GM19025 (cell line): ENCODE measurements at regions not wholly inside any gene's neighbourhood (a gene's known extent, or its start where the extent isn't known, plus 50 kb on each side); places are given as distances from the start of the nearest gene placed in this dataset.

Experiments used
- ATAC-seq: cut with Tn5 transposase; IDR thresholded peaks from one replicate; pipeline ENCODE4 v1.9.1; 2021; ENCODE audit warnings: mild to moderate bottlenecking, low read depth, moderate library complexity; ENCODE audit not compliant: unreplicated experiment

DNA sequence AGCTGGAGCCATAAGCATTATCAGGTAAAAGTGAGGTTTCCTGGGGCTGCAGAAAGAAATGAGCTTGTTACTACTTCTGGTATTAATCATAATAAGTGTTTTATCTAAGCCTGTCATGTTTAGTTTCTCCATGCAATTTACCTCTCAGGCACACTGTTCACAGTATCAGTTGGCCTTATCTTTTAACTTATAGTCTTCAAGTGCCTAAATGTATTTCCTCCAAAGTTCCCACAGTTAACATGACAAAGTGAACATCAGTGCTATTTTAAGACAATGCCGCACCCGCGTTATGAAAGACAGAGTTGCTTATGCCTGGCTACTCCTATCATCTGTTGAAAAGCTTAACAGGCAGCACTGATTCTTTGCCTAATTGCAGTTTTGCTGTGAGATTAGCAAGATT lies 408.7 kb upstream of the FAM241A start:
- no peak for ATAC-seq

DNA sequence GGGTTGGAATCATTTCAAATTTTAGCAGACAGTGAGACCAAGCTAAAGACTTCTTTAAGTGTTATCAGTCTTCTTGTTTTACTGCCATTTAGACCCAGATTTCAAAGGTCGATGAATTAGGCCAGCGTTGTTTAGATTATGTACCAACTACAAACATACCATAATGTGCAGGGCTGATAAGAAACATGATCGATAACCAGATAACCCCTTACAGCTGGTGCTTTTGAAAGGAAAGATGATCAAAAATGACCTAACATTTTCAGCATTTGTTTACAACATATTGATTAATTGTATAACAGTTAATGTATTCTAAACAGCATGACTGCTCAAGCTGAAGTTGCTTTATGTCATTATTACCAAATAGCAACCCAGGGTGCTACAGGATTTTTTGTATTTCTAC lies 400.4 kb upstream of the FAM241A start:
- ATAC-seq, result no peak

DNA sequence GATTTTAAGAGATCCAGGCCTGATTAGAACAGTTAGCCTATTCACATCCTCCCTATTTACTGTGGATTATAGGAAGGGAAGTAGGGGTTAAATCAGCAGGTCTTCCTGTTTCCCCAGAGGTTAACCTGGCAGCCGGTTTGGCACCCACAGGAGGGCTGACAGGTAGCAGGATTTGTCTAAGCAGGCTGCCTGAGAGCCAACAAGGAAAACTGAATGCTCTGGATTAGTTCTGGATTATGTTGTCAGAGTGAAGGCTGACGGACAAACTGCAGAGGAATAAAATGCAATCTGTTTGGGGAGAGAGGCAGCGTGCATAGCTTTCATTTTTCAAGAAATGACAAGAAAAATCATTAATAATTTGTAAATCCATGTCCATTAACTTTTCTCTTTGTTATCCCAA lies 397.1 kb upstream of the FAM241A start:
- ATAC-seq, result no peak

DNA sequence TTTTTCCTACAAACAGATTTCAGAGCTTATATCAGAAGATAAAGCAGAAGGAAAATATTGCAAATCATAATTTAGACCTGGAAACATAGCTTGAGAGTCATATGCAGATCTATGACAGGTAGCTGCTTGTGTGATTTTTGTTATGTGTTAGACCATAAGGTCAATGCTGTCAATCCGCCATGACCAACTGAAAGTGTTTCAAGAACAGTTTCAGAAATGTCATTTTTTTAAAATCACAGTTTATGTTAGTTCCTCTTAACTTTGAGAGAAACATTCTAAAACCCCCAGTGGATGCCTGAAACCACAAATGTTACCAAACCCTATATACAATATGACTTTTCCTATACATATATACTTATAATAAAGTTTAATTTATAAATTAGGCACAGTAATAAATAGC lies 391.3 kb upstream of the FAM241A start:
- no peak for ATAC-seq

DNA sequence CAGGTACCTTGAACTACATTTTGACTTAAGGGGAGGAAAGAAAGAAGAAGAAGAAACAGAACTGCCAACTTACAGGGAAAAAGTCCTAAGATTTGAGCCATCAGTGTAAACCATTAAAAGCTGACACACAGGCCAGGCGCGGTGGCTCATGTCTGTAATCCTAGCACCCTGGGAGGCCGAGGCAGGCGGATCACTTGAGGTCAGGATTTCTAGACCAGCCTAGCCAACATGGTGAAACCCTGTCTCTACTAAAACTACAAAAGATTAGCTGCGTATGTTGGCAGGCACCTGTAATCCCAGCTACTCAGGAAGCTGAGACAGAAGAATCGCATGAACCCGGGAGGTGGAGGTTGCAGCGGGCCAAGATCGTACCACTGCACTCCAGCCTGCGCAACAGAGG lies 389.7 kb upstream of the FAM241A start:
- ATAC-seq, result no peak

DNA sequence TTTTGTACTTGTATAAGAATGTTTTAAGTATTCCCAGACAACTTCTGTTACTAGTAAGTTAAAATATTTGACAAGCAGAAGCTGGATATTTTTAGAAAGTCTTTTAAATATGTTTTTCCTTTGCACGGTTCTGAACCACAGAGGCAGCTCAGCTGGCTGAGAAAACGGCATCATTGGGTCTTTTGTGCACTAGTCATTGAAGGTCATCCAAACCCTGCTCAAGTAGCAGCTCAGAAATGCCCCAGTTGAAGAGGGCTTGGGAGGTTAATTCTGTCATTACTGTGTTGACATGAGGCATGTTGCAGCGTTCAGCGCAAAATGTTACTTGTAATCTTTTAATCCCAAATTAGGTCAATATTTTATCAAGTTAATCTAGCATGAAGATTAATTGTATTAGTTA lies 383.7 kb upstream of the FAM241A start:
- no peak for ATAC-seq

DNA sequence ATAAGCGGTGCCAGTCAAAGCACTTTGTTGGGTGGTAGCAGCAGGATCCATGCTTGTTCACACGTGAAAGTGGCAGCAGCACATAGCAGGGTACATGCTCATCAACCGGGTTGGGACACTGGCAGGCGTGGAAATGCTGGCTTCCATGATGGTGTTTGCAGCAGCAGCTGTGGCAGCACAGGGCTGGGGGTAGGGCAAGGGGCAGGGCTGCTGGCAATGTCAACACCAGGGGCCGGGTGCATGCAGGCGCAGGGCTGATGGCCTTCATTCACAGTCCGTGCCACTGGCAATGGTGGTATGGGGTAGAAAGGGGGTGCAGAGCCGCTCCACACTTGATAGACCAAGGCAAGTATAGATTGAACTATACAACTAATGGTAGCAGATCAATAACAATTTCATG lies 374.7 kb upstream of the FAM241A start:
- no peak for ATAC-seq

DNA sequence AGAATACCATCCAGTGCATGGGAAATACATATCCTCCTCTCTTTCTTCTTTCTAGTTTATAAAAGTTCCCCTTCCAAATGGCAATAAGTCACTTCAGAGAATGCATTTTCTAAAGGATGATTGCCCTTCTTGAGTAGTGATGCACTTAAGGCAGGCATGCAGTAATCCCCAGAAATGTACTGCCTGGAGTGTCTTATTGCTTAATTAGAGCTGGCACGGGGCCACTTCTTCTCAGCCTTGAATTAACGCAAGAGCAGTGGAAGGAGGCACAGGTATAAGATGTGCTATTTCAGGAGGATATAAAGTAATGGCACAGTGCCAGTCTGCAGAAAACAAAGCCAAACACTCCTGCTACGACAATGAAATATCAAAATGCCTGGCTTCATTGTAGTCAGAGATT lies 371.4 kb upstream of the FAM241A start:
- no peak for ATAC-seq

DNA sequence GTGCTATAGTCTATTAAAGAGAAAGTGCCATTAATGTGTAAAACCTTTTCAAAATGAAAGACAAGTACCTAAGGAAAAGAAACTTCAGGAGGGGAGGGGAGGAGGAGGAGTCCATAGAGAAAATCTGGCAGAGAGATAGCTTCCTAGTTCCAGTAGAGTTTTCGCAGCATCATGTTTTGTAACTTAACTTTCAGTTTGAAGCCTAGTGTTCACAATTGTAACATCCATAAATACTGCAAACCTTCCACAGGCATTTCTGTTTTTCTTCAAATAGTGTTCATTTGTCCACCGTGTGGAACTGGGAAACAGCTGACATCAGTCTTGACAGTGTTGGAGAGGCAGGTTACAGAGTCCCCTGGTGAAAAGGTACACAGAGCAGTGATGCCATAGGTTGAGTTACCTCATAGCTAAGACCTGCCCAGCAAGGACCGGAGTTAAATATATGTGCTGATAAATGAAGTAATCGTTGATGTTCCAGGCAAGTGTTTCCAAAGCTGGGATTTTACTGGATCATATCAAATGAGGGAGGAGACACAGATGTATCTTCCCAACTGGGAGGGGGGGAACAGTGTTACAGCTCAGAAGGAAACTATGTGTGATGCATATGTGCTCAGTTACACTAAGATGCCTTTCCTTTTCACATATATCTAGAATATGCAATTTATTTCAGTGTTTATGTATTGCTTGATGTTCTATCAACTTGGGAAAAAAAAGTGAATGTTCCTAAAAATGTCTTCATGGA lies 369.5 kb upstream of the FAM241A start:
- no peak for ATAC-seq

DNA sequence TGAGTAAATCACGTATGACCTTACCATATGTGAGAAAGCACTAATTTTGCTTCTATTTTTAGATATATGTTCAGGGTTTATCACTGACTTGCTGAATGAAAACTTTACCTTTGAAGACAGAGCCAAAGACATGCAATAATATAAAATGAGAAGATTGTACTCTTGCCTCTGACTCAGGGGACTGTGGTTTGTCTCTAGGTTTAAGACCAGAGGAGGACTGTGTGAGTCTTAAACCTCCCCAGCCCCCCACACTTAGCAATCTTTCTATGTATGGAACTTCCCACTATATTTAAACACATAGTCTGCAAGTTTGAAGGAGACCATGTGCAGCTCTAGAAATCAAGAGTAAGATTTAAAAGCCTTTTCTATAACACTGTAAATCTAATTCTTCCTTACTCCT lies 368.7 kb upstream of the FAM241A start:
- ATAC-seq, result no peak

DNA sequence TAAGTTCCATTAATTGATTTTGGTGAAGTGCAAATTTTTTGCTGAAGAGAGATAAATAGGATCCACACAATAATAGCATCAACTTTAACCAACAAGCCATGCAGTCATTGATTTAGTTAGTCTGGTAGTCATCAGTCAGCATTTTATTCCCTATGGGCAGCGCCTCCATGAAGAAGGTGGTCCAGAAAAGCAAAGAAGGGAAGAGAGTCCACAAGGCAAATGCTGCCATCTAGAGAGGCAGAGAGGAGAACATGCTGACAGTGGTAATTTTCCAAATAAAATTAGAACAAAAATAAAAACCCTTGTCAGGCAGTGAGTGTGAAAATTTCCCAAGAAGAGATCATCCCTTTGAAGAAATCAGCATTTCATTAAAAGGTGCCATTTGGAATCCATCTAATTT lies 366.7 kb upstream of the FAM241A start:
- no peak for ATAC-seq

DNA sequence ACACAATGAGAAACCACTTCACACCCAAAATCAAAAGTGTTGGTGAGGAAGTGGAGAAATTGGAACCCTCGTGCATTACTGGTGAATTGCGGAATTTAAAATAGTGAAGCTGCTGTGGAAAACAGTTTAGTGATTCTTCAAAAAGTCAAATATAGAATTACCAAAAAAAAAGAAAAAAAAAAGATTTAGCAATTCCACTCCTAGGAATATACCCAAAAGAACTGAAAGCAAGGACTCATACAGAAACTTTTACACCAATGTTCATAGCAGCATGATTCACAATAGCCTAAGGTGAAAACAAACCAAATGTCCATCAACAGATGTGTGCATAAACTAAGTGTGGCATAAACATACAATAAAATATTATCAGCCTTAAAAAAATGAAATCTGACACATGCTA lies 364.3 kb upstream of the FAM241A start:
- no peak for ATAC-seq

DNA sequence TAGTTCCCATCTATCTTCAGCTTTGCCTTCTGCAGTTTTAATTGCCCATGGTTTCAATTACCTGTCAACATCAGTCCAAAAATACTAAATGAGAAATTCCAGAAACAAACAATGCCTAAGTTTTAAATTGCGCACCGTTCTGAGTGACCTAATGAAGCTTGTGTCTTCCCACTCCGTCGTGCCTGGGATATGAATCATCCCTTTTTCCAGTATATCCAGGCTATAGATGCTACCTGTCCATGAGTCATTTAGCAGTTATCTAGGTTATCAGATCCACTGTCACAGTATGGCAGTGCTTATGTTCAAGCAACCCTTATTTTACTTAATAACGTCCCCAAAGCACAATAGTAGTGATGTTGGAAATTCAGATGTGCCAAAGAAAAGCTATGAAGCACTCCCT lies 363.6 kb upstream of the FAM241A start:
- no peak for ATAC-seq

DNA sequence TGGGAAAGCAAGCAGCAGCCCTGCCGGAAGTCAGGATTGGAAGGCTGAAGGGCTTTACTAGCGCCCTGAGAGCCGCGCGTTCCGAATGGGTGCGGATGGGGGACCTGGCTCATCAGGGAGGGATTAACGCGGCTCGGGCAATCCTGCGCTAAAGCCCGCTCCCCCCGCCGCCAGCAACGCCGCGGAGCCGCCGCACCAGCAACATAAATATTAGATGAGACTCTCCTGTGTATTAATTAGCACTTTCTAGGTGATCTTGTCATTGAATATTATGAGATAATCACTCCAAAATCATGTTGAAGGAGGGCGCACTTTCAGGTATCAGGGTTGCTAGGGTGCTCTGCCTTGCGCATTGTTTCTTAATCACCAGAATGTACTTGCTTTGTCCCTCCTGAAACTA lies 357.2 kb upstream of the FAM241A start:
- no peak for ATAC-seq

DNA sequence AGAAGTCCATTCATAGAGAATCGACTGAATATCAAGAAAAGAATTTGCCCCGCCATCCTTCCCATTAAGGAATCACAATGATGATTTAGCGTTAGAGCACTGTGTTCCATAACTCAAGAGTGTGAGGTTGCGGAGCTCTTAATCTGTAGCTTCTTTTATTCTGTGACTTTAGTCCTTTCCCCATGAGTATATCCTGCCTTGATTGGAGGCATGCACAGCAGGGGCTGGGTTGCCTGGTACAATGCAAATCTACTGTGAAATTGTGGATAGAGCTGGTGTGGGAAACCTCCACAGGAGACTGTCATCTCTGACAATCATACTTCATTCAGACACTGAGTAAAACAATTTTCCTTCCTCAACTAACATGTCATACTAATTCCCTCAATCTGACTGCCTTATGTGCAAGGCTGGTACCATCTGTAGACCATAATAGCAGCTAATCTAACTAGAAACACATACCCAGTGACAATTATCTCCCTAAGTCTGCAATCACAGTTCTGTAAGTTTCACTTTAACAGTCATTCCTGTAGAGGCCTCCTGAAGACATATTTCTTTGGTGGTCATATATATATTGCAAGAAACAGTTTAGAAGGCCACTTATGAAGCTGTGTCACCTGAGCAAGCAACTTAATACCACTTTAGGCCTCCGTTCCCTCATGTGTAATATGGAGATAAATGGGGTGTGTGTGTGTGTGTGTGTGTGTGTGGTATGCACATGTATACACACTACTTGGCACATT lies 355.2 kb upstream of the FAM241A start:
- no peak for ATAC-seq

DNA sequence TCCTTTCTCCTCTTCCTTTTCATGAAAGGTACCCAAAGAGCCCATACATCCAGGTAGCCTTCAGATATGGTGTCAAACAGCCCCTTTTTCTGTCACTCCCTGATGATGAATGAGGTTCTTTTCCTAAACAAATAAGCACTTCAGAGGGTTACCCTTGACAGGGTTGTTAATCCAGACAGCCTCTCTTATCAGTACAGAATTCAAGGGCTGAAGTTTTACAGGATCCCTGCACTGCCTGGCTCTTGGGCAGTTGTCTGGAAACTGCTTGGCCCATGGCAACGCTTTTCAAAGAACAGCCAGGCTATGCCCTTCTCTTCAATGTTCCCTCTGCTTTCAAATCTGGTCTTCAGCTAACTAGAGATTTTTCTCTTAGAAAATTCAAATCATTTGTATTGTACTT lies 352.6 kb upstream of the FAM241A start:
- no peak for ATAC-seq

DNA sequence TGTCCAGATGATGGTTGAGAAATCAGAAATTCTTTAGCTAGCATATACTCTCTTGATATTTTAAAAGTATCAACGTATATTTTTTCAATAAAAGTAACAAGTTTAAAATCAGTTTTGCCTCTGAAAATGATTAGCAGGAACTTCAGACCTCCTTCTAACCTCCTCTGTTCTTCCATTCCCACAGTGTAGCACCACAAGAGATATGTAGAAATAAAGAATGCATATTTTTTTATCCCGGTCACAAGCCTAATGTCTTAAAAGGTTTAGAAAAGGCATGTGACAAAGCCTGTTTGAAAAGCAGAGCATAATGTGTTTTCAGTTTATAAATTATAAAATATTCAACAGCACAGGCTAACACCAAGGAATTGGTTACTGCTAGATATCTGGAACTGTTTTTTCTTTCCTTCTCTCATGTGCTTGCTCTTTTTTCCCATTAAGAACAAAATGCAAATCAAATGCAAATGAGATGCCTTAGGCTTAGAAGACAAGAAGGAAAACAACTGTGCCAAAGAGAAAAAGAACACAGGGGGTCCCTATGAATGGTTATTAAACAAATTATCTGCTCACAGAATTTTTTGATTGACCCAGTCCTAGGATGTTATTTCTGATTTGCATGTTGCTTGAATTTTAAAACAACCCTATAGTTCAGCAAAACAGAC lies 351.7 kb upstream of the FAM241A start:
- ATAC-seq, result no peak

DNA sequence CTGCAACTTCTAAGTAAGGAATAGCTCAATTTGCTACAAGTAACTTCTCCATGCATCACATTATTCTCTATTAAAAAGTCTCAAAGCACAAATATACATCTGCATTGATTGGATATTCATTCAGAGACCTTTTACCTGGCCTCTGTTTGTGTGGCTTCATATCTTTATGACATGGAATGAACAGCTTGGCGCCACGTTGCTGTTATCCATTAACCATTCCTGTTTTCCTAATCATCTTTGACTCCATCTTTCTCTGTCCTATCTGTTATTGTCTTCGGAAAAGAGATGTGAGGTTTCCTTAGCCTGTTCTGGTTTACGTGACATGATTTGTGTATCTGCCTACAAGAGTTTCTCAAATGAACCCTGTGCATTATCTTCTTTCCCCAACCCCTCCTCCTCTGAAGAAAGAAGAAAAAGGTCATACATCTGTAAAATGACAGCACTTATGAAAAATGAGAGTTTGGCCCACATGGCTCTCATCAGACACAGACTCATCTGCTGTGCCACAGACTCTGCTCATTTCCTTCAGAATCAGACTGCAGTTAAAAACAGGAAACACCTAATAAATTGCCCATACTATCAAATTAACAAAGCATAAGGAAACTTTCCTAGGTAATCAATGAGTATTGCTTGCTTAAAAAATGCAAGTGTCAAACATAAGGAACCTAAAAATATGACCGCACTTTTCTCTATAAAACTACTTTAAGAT lies 347.6 kb upstream of the FAM241A start:
- no peak for ATAC-seq

DNA sequence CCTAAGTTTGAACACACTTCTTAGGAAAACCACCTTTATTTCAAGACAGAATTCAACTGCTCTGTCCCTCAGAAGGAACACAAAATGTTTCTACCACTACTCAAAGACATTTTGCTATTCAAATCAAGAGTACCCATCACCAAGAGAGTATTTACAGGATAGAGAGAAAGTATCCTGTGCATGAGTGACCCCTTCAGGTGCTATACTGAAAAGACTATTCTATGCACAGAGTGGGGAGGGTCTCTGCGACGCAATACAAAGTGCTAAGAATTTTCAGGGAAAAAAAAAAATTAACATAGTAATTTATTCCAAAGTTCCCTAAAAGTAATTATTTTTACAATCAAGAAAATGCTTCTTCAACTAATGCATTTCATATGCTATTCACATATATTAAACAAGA lies 346.4 kb upstream of the FAM241A start:
- ATAC-seq, result no peak

DNA sequence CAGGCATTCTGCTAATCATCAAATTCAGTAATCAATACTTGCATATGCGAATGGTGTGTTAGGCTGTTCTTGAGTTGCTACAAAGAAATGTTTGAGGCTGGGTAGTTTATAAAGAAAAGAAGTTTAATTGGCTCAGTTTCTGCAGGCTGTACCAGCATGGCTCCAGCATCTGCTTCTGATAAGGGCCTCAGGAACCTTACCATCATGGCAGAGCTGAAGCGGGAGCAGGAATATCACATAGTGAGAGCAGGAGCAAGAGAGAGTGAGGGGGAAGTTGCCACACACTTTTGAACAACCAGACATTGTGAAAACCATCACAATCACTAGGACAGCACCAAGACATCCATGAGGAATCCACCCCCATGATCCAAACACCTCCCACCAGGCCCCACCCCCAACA lies 344.7 kb upstream of the FAM241A start:
- no peak for ATAC-seq

DNA sequence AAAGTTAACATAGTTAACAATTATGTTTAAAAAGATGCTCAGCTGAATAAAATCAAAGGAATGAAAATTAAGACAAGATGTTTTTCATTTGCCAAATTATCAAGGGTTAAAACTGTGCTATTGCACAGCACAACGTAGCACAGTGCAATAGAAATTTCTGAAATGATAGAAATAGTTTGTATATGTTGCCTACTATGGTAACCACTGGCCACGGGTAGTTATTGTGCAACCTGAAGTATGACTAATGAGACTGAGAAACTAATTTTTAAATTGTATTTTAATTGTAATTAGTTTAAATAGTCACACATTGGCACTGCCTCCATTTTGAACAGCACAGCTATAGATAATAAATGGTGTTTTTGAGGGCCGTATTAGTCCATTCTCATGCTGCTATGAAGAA lies 343.1 kb upstream of the FAM241A start:
- no peak for ATAC-seq
